Astrocyte (in vitro differentiated cells and primary cell): ENCODE measurements at regions not wholly inside any gene's neighbourhood (a gene's known extent, or its start where the extent isn't known, plus 50 kb on each side); places are given as distances from the start of the nearest gene placed in this dataset.

Experiments
- CTCF ChIP-seq: IDR thresholded peaks from 2 replicates; pipeline ENCODE4 v1.5.1; 2011; ENCODE audit warnings: low read depth, mild to moderate bottlenecking, inconsistent platforms, low read length, moderate library complexity; ENCODE audit not compliant: insufficient read depth
- EZH2 ChIP-seq: IDR thresholded peaks from 2 replicates; pipeline ENCODE4 v1.6.1; 2012; ENCODE audit warnings: mild to moderate bottlenecking, low read length, inconsistent platforms; ENCODE audit not compliant: insufficient read depth

GRCh38 chr2:16058256-16058655 lies 117.9 kb downstream of the MYCN start:
- TF ChIP-seq CTCF (no peak), EZH2 (no peak)
